Choroid plexus epithelial cell (primary cell): ENCODE measurements at regions not wholly inside any gene's neighbourhood (a gene's known extent, or its start where the extent isn't known, plus 50 kb on each side); places are given as distances from the start of the nearest gene placed in this dataset.
"Not testable (repeated sequence)": the region's sequence is repeated elsewhere in the genome, so short reads cannot be mapped to it uniquely, and the experiment has no call there.

Experiments used
- DNase-seq: peaks from one replicate; pipeline ENCODE4 v3.0.0-alpha.2; 2010; ENCODE audit warnings: low read depth
- H3K4me3 ChIP-seq: 2 replicates; pipeline ENCODE4 v1.5.1; 2011; ENCODE audit warnings: low read depth, mild to moderate bottlenecking, control low read depth, low read length, moderate library complexity
- CTCF ChIP-seq: conservative IDR thresholded peaks from 2 replicates; pipeline ENCODE4 v1.5.1; 2011; ENCODE audit warnings: low read depth, mild to moderate bottlenecking, control low read depth, inconsistent platforms, low read length, moderate library complexity

DNA sequence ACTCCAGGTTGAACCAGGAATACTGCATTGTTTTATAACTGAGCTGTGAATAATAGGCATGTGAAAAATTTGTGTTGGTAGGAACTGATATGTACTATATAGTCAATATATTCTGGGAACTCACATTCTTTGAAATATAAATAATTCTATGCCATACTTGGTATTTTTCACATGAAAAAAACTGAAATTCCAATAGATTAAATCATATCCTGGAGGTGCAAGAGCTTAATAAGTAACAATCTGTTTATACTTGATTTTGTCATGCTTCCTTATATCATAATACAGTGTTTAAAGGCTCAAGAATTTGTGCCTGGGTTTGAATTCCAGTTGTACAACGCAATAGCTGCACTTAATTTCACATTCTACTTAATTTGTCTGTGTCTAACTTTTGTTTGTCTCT lies 387.0 kb downstream of the USP25 start:
- TF ChIP-seq CTCF: no peak
- H3K4me3 ChIP-seq: no peak overlapping the region
- peak; percentile 82 for DNase-seq

GRCh38 chr21:16117331-16117730 lies 387.5 kb downstream of the USP25 start:
- peak; percentile 65 for DNase-seq
- peak overlapping the region; percentile 5 for H3K4me3 ChIP-seq
- TF ChIP-seq CTCF: no peak

GRCh38 chr21:16117851-16118590 lies 388.2 kb downstream of the USP25 start:
- peak; percentile 85 for DNase-seq
- peak overlapping the region; percentile 13 for H3K4me3 ChIP-seq
- TF ChIP-seq CTCF: no peak

- TF ChIP-seq CTCF: no peak
- peak overlapping the region; percentile 39 for H3K4me3 ChIP-seq
- DNase-seq: peak; percentile 92
These were observed 394.8 kb downstream of the USP25 start for GRCh38 chr21:16124378-16125138.

DNA sequence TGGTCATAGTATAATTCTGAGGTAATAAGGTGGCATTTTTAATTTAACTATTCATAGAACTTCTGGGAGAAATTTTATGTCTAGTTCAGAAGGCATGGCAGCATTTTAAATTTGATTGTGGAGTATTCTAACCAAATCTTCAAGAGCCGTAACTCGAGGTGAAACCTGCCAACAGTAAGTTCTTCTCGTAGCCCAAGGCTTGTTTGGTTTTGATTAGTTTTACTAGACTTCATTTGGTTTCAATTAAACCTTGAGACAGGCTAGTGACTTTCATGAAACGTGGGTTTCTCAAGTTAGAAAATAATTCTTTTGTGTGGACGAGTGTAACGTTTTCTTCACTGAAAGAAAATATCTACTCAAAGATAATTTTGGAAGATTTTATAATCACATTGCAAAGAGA lies 395.5 kb downstream of the USP25 start:
- DNase-seq: peak; percentile 18
- H3K4me3 ChIP-seq: peak overlapping the region; percentile 39
- TF ChIP-seq CTCF: no peak

DNA sequence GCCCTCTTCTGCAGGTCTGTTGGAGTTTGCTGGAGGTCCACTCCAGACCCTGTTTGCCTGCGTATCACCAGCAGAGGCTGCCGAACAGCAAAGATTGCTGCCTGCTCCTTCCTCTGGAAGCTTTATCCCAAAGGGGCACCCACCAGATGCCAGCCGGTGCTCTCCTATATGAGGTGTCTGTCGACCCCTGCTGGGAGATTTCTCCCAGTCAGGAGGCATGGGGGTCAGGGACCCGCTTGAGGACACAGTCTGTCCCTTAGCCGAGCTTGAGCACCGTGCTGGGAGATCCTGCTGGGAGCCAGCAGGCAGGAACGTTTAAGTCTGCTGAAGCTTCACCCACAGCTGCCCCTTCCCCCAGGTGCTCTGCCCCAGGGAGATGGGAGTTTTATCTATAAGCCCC lies 402.7 kb downstream of the USP25 start:
- H3K4me3 ChIP-seq, DNase-seq: not testable (repeated sequence)

DNA sequence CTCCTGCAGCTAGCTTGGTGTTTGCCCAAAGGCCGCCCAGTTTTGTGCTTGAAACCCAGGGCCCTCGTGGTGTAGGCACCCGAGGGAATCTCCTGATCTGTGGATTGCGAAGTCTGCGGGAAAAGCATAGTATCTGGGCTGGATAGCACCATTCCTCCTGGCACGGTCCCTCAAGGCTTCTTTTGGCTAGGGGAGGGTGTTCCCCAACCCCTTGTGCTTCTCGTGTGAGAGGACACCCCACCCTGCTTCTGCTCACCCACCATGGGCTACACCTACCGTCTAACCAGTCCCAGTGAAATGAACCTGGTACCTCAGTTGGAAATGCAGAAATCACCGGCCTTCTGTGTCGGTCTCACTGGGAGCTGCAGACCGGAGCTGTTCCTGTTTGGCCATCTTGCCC lies 403.5 kb downstream of the USP25 start:
- DNase-seq: no peak
- no peak for TF ChIP-seq CTCF
- H3K4me3 ChIP-seq: no peak overlapping the region
